WTC11 (cell line): ENCODE measurements at regions not wholly inside any gene's neighbourhood (a gene's known extent, or its start where the extent isn't known, plus 50 kb on each side); places are given as distances from the start of the nearest gene placed in this dataset.

ENCODE experiments used
- CTCF ChIP-seq: fragments of 200-600 bp; IDR thresholded peaks from 2 replicates; pipeline ENCODE4 v1.8.0; 2022; ENCODE audit warnings: antibody characterized with exemption
- E2F1 ChIP-seq: sonication (generic); formaldehyde crosslinking; IDR thresholded peaks from 2 replicates; pipeline ENCODE4 v1.8.0; 2022; ENCODE audit warnings: mild to moderate bottlenecking, missing genetic modification reagents
- GTF2I ChIP-seq: fragments of 250-450 bp; sonication (Bioruptor Pico); conservative IDR thresholded peaks from 2 replicates; pipeline ENCODE4 v1.4.0; 2021; ENCODE audit warnings: mild to moderate bottlenecking
- IRF2 ChIP-seq: sonication (generic); formaldehyde crosslinking; IDR thresholded peaks from 2 replicates; pipeline ENCODE4 v1.8.0; 2022; ENCODE audit warnings: low read depth, missing genetic modification reagents, borderline replicate concordance
- PREB ChIP-seq: sonication (generic); formaldehyde crosslinking; IDR thresholded peaks from 2 replicates; pipeline ENCODE4 v1.8.1; 2022; ENCODE audit warnings: mild to moderate bottlenecking, missing genetic modification reagents, moderate library complexity, borderline replicate concordance
- TEAD4 ChIP-seq: sonication (generic); formaldehyde crosslinking; IDR thresholded peaks from 2 replicates; pipeline ENCODE4 v1.8.0; 2022; ENCODE audit warnings: mild to moderate bottlenecking, missing genetic modification reagents
- ZBTB43 ChIP-seq: sonication (generic); formaldehyde crosslinking; IDR thresholded peaks from 2 replicates; pipeline ENCODE4 v1.8.1; 2023; ENCODE audit warnings: mild to moderate bottlenecking, missing genetic modification reagents
- ZNF263 ChIP-seq: sonication (generic); formaldehyde crosslinking; IDR thresholded peaks from 2 replicates; pipeline ENCODE4 v1.8.1; 2022; ENCODE audit warnings: low read depth, mild to moderate bottlenecking, moderate library complexity, missing genetic modification reagents

GRCh38 chr14:41532255-41532654 is 74.4 kb upstream of the LRFN5 start:
- TF ChIP-seq CTCF, result no peak
- no peak for TF ChIP-seq PREB
- TF ChIP-seq TEAD4 (CRISPR knock-in tag), result no peak
- no peak for TF ChIP-seq ZNF263 (CRISPR knock-in tag)
- TF ChIP-seq GTF2I (CRISPR knock-in tag), result no peak
- no peak for TF ChIP-seq E2F1 (CRISPR knock-in tag)
- no peak for TF ChIP-seq ZBTB43 (CRISPR knock-in tag)
- TF ChIP-seq IRF2 (CRISPR knock-in tag), result no peak
